ENCODE measurements at regions not wholly inside any gene's neighbourhood (a gene's known extent, or its start where the extent isn't known, plus 50 kb on each side); places are given as distances from the start of the nearest gene placed in this dataset.
"Not testable (repeated sequence)": the region's sequence is repeated elsewhere in the genome, so short reads cannot be mapped to it uniquely, and the experiment has no call there.

DNA sequence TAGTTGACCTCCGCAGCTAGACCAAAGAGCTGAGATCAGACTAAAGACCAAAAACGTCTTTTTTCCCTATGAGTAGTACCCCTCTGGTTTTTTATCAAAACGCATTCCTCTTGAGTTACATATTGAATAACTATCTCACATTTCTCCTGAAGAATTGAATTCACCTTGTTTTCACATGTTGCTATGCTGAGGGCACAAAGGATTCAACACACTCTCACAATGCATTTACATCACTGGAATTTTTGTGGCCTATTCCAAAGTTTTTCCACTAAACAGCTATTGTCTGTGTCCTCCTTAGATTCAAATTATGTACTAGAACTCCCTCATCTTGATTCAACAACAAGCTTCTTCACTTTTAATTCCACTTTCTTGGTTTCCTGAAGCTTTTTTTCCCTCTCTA lies 112.5 kb downstream of the RSL24D1 start:
- in situ Hi-C loops (cut with MboI; ENCODE audit: low pct_ligation_motif_present in 1 of 4, low pct_unique_long_range_greater_than_20kb in 1 of 4, low sequenced_read_pairs in 3 of 4) (no loop called here), intact Hi-C loops (cut with DNase I; ENCODE audit: low total_unique reads) (no loop called here)
- no peak for TF ChIP-seq POLR2AphosphoS5 (IDR thresholded peaks at IDR 0.05)
- TF ChIP-seq EP300 (IDR thresholded peaks at IDR 0.05; ENCODE audit: low read depth) = no peak
- TF ChIP-seq, protein P1, sequence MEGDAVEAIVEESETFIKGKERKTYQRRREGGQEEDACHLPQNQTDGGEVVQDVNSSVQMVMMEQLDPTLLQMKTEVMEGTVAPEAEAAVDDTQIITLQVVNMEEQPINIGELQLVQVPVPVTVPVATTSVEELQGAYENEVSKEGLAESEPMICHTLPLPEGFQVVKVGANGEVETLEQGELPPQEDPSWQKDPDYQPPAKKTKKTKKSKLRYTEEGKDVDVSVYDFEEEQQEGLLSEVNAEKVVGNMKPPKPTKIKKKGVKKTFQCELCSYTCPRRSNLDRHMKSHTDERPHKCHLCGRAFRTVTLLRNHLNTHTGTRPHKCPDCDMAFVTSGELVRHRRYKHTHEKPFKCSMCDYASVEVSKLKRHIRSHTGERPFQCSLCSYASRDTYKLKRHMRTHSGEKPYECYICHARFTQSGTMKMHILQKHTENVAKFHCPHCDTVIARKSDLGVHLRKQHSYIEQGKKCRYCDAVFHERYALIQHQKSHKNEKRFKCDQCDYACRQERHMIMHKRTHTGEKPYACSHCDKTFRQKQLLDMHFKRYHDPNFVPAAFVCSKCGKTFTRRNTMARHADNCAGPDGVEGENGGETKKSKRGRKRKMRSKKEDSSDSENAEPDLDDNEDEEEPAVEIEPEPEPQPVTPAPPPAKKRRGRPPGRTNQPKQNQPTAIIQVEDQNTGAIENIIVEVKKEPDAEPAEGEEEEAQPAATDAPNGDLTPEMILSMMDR (IDR thresholded peaks at IDR 0.05) = no peak
- 71 to 77% methylated on average over 3 of the region's 3 CpGs for WGBS, 2 donors (ENCODE audit: low coverage in 1 of 2)
- Histone ChIP-seq H3K4me1 (no peaks in the 10 kb centered on the region), H3K27me3 (no peaks in the 10 kb centered on the region), H3K36me3 (no peaks in the 10 kb centered on the region), H3K9me3 (no peaks in the 10 kb centered on the region), H3K27ac (no peak overlapping the region), H3K4me3 (no peak overlapping the region)
- DNase-seq = no peak

DNA sequence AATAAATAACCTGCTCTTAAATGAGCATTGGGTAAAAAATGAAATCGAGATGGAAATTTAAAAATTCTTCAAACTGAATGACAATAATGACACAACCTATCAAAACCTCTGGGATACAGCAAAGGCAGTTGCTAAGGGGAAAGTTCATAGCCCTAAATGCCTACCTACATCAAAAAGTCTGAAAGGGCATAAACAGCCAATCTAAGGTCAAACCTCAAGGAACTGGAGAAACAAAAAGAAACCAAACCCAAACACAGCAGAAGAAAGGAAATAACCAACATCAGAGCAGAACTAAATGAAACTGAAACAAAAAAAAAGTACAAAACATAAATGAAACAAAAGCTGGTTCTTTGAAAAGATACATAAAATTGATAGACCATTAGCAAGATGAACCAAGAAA lies 119.7 kb downstream of the RSL24D1 start:
- 66 to 73% methylated on average over 1 of the region's 1 CpG for WGBS, 2 donors (ENCODE audit: low coverage in 1 of 2)
- H3K4me3 ChIP-seq; H3K36me3 ChIP-seq; DNase-seq; H3K27ac ChIP-seq; H3K9me3 ChIP-seq; H3K4me1 ChIP-seq; H3K27me3 ChIP-seq; in situ Hi-C loops (cut with MboI; ENCODE audit: low pct_ligation_motif_present in 1 of 4, low pct_unique_long_range_greater_than_20kb in 1 of 4, low sequenced_read_pairs in 3 of 4); intact Hi-C loops (cut with DNase I; ENCODE audit: low total_unique reads): not testable (repeated sequence)

DNA sequence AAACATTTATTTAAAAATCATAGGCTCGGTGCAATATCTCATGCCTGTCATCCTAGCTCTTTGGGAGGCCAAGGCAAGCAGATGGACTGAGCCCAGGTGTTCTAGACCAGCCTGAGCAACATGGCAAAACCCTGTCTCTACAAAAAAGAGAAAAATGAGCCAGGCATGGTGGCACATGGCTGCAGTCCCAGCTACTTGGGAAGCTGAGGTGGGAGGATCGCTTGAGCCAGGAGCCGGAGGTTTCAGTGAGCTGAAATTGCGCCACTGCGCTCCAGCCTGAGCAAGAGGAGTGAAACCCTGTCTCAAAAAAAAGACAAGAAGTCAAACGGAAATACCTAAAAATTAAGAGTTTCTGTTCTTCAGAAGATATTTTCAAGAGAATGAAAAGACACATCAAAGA lies 122.3 kb downstream of the RSL24D1 start:
- Histone ChIP-seq H3K27ac (no peak overlapping the region), H3K4me3 (no peak overlapping the region), H3K4me1 (no peaks in the 10 kb centered on the region), H3K9me3 (no peaks in the 10 kb centered on the region), H3K27me3 (no peaks in the 10 kb centered on the region), H3K36me3 (no peaks in the 10 kb centered on the region)
- TF ChIP-seq EP300 (IDR thresholded peaks at IDR 0.05; ENCODE audit: low read depth) (no peak), POLR2AphosphoS5 (IDR thresholded peaks at IDR 0.05) (no peak), POLR2A (IDR thresholded peaks at IDR 0.05) (no peak)
- TF ChIP-seq, protein P1 (IDR thresholded peaks at IDR 0.05) = no peak
- WGBS, 2 donors (ENCODE audit: low coverage in 1 of 2) = 82 to 86% methylated on average over 6 of the region's 6 CpGs
- in situ Hi-C loops (cut with MboI; ENCODE audit: low pct_ligation_motif_present in 1 of 4, low pct_unique_long_range_greater_than_20kb in 1 of 4, low sequenced_read_pairs in 3 of 4) (no loop called here), intact Hi-C loops (cut with DNase I; ENCODE audit: low total_unique reads) (no loop called here)
- no peak for DNase-seq

DNA sequence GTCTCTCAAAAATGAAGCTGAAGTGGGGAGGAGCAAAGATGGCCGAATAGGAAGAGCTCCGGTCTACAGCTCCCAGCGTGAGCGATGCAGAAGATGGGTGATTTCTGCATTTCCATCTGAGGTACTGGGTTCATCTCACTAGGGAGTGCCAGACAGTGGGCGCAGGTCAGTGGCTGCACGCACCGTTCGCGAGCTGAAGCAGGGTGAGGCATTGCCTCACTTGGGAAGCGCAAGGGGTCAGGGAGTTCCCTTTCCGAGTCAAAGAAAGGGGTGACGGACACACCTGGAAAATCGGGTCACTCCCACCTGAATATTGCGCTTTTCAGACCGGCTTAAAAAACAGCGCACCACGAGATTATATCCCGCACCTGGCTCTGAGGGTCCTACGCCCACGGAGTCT lies 132.8 kb downstream of the RSL24D1 start:
- H3K9me3 ChIP-seq; H3K4me1 ChIP-seq; H3K36me3 ChIP-seq; H3K4me3 ChIP-seq; in situ Hi-C loops (cut with MboI; ENCODE audit: low pct_ligation_motif_present in 1 of 4, low pct_unique_long_range_greater_than_20kb in 1 of 4, low sequenced_read_pairs in 3 of 4); H3K27ac ChIP-seq; H3K27me3 ChIP-seq; intact Hi-C loops (cut with DNase I; ENCODE audit: low total_unique reads); DNase-seq: not testable (repeated sequence)
- 91 to 95% methylated on average over 13 to 20 of the region's 20 CpGs for WGBS, 2 donors (ENCODE audit: low coverage in 1 of 2)

DNA sequence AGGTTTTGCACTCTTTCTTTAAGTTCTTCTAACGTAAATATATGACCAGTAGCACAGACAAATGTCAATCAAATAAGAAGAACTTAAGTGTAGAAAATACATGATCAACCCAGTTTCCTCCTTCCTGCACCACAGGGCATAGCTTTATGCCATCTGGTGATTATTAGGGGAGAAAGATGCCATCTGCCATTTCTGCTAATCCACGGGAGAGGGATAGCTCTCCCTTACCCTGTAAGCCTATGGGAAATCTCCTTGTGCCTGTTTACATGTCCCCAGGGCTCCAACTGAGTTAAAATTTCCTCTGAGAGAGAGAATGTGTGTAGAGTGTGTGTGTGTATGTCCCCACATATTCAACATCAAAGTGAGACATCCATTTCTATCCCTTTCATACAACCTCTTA lies 135.9 kb downstream of the RSL24D1 start:
- no peaks in the 10 kb centered on the region for H3K36me3 ChIP-seq
- H3K4me1 ChIP-seq = no peaks in the 10 kb centered on the region
- WGBS, 2 donors (ENCODE audit: low coverage in 1 of 2) = 86 to 100% methylated on average over 1 to 2 of the region's 2 CpGs
- in situ Hi-C loops (cut with MboI; ENCODE audit: low pct_ligation_motif_present in 1 of 4, low pct_unique_long_range_greater_than_20kb in 1 of 4, low sequenced_read_pairs in 3 of 4) = no loop called here
- H3K27ac ChIP-seq = no peak overlapping the region
- no peaks in the 10 kb centered on the region for H3K27me3 ChIP-seq
- DNase-seq = no peak
- TF ChIP-seq, protein P1 (IDR thresholded peaks at IDR 0.05) = no peak
- TF ChIP-seq POLR2A (IDR thresholded peaks at IDR 0.05) = no peak
- no peak for TF ChIP-seq EP300 (IDR thresholded peaks at IDR 0.05; ENCODE audit: low read depth)
- no peak for TF ChIP-seq POLR2AphosphoS5 (IDR thresholded peaks at IDR 0.05)
- H3K9me3 ChIP-seq = no peaks in the 10 kb centered on the region
- H3K4me3 ChIP-seq = no peak overlapping the region
- intact Hi-C loops (cut with DNase I; ENCODE audit: low total_unique reads) = no loop called here
